Liver (tissue), 3 donors: ENCODE measurements at regions not wholly inside any gene's neighbourhood (a gene's known extent, or its start where the extent isn't known, plus 50 kb on each side); places are given as distances from the start of the nearest gene placed in this dataset.

Experiments used
- FOXA2 ChIP-seq: IDR thresholded peaks from 2 replicates; pipeline ENCODE4 v1.6.1; 2016; ENCODE audit warnings: antibody characterized with exemption
- MAX ChIP-seq: IDR thresholded peaks from 2 replicates; pipeline ENCODE4 v1.6.1; 2016; ENCODE audit warnings: antibody characterized with exemption
- RXRA ChIP-seq, 2 donors: IDR thresholded peaks; 2 replicates each; pipeline ENCODE4 v1.6.1; 2017 to 2018; ENCODE audit warnings: antibody characterized with exemption in 2 of 2, mild to moderate bottlenecking in 1 of 2
- TAF1 ChIP-seq: conservative IDR thresholded peaks from 2 replicates; pipeline ENCODE4 v1.6.1; 2016; ENCODE audit warnings: antibody characterized with exemption, mild to moderate bottlenecking
- TF ChIP-seq, protein P1 (sequence below): fragments of 150-350 bp; IDR thresholded peaks from 2 replicates; pipeline ENCODE4 v1.5.1; 2017; ENCODE audit warnings: improper control_type of control experiment, low read depth, low read length; ENCODE audit not compliant: missing input control
- TF ChIP-seq, protein P2 (sequence below): IDR thresholded peaks from 2 replicates; pipeline ENCODE4 v1.6.1; 2016; ENCODE audit warnings: antibody characterized with exemption, mild to moderate bottlenecking
- donor health status: healthy.
- donor health status: healthy.

DNA sequence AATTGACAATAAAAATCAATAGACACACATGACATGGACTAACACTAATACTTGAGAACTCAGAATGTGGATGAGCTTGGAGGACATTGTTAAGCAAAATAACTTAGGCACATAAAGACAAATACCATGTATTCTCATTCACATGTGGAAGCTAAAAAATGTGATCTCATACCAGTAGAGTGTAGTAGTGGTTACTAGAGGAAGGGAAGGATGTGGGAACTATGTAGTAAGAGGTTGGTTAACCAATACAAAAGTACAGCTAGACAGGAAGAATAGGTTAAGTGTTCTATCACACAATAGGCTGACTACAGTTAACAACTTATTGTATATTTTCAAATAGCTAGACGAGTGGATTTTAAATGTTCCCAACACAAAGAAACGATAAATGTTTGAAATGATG is 415.8 kb upstream of the KLF12 start:
- TF ChIP-seq, protein P1, sequence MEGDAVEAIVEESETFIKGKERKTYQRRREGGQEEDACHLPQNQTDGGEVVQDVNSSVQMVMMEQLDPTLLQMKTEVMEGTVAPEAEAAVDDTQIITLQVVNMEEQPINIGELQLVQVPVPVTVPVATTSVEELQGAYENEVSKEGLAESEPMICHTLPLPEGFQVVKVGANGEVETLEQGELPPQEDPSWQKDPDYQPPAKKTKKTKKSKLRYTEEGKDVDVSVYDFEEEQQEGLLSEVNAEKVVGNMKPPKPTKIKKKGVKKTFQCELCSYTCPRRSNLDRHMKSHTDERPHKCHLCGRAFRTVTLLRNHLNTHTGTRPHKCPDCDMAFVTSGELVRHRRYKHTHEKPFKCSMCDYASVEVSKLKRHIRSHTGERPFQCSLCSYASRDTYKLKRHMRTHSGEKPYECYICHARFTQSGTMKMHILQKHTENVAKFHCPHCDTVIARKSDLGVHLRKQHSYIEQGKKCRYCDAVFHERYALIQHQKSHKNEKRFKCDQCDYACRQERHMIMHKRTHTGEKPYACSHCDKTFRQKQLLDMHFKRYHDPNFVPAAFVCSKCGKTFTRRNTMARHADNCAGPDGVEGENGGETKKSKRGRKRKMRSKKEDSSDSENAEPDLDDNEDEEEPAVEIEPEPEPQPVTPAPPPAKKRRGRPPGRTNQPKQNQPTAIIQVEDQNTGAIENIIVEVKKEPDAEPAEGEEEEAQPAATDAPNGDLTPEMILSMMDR, result no peak
- TF ChIP-seq, protein P2, sequence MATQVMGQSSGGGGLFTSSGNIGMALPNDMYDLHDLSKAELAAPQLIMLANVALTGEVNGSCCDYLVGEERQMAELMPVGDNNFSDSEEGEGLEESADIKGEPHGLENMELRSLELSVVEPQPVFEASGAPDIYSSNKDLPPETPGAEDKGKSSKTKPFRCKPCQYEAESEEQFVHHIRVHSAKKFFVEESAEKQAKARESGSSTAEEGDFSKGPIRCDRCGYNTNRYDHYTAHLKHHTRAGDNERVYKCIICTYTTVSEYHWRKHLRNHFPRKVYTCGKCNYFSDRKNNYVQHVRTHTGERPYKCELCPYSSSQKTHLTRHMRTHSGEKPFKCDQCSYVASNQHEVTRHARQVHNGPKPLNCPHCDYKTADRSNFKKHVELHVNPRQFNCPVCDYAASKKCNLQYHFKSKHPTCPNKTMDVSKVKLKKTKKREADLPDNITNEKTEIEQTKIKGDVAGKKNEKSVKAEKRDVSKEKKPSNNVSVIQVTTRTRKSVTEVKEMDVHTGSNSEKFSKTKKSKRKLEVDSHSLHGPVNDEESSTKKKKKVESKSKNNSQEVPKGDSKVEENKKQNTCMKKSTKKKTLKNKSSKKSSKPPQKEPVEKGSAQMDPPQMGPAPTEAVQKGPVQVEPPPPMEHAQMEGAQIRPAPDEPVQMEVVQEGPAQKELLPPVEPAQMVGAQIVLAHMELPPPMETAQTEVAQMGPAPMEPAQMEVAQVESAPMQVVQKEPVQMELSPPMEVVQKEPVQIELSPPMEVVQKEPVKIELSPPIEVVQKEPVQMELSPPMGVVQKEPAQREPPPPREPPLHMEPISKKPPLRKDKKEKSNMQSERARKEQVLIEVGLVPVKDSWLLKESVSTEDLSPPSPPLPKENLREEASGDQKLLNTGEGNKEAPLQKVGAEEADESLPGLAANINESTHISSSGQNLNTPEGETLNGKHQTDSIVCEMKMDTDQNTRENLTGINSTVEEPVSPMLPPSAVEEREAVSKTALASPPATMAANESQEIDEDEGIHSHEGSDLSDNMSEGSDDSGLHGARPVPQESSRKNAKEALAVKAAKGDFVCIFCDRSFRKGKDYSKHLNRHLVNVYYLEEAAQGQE, result no peak
- TF ChIP-seq MAX, result no peak
- TF ChIP-seq TAF1, result no peak
- TF ChIP-seq RXRA (IDR thresholded peaks at IDR 0.05), result no peak
- no peak for TF ChIP-seq FOXA2
